HFF-Myc (cell line): ENCODE measurements at regions not wholly inside any gene's neighbourhood (a gene's known extent, or its start where the extent isn't known, plus 50 kb on each side); places are given as distances from the start of the nearest gene placed in this dataset.

ENCODE experiments used
- DNase-seq: peaks from one replicate; pipeline ENCODE4 v3.0.0-alpha.2; 2011; ENCODE audit warnings: low read depth; ENCODE audit errors: extremely low read depth
- H3K4me3 ChIP-seq: replicated peaks from 2 replicates; pipeline ENCODE4 v1.5.1; 2011; ENCODE audit warnings: low read depth, mild to moderate bottlenecking, control low read depth, low read length
- TF ChIP-seq, protein P1 (sequence below): IDR thresholded peaks from 2 replicates; pipeline ENCODE4 v1.5.1; 2012; ENCODE audit warnings: mild to moderate bottlenecking, low read depth, low read length, control low read depth; ENCODE audit errors: missing control alignments

DNA sequence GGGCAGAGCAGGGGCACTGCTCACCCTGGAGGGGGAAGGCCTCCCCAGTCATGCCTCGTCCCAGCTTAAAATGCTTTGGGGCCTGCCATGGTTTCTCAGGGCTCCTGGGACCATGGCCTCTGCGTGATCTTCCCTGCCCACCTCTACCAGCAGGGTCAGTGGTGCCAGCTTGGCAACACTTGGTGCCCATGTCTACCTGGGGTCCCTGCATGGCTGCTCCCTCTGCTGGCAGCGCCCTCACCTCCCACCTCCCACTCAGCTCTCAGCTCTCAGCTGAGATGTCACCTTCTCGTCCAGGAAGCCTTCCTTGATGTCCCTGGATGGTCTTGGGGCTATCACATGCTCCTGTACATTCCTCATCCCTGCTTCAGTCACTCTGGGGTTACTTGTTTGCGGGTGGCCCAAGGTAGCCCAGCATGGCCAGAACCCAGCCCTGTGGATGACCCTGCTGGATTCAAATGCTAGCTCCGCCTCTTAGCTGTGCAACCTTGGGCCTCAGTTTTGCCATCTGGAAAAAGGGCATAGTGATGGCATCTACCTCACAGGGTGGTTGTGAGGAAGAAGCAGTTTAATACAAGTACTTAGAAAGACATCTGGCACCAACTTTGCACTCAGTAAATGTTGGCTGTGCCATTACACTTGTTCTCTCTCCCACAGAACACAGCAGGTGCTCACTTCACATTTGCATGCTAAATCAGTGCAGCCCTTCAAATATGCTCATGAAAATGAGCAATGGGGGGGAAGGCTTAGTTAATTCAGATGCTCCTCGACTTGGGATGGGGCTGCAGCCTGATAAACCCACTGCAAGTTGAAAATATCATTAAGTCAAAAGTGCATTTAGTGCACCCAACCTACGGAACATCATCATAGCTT is 53.5 kb upstream of the PTPN1 start:
- H3K4me3 ChIP-seq = no peak overlapping the region
- TF ChIP-seq, protein P1, sequence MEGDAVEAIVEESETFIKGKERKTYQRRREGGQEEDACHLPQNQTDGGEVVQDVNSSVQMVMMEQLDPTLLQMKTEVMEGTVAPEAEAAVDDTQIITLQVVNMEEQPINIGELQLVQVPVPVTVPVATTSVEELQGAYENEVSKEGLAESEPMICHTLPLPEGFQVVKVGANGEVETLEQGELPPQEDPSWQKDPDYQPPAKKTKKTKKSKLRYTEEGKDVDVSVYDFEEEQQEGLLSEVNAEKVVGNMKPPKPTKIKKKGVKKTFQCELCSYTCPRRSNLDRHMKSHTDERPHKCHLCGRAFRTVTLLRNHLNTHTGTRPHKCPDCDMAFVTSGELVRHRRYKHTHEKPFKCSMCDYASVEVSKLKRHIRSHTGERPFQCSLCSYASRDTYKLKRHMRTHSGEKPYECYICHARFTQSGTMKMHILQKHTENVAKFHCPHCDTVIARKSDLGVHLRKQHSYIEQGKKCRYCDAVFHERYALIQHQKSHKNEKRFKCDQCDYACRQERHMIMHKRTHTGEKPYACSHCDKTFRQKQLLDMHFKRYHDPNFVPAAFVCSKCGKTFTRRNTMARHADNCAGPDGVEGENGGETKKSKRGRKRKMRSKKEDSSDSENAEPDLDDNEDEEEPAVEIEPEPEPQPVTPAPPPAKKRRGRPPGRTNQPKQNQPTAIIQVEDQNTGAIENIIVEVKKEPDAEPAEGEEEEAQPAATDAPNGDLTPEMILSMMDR = peak; percentile 25
- DNase-seq = no peak

DNA sequence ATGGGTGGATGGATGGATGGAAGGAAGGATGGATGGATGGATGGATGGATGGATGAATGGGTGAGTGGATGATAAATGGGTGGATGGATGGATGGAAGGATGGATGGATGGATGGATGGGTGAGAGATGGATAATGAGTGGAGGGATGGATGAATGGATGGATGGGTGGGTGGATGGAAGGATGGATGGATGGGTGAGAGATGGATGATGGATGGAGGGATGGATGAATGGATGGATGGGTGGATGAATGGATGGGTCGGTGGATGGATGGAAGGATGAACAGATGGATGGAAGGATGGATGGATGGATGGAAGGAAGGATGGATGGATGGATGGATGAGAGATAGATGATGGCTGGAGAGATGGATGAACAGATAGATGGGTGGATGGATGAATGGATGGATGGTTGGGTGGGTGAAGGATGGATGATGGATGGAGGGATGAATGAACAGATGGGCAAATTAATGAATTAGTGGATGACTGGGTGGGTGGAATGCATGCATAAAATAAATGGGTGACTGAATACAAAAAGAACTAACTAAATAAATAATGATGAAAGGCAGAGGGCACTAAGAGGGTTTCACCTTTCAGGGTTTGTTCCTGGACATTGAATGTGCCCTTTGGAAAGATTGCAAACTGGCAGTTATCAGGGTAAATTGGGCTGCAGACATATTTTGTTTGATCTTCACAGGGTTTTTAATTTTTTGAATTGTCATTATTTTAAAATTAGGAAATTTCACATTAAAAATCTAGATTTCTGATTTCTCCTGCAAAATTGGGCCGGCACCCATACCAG is 50.9 kb upstream of the PTPN1 start:
- no peak overlapping the region for H3K4me3 ChIP-seq
- DNase-seq = no peak
- TF ChIP-seq, protein P1 = no peak

DNA sequence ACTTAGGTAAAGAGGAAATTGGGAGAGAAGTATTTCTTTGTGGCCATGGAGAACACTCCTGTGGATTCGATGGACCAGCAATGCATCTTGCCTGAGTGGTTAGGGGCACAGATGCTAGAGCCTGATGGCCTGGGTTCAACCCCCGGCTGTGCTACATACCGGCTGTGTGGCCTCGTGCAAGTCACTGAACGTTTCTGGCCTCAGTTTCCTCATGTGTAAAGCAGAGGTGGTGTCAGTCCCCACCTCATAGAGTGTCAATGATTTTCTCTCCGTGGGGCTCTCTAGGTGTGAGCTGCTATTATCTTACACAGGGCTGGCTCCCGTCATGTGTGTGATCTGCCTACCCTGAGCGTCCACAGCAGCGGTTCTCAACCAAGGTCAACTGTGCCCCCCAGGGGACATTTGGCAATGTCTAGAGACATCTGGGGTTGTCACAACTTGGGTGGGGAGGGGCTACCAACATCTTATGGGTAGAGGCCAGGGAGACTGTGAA is 50.0 kb upstream of the PTPN1 start:
- H3K4me3 ChIP-seq = no peak overlapping the region
- TF ChIP-seq, protein P1 = no peak
- no peak for DNase-seq
